ENCODE measurements at regions not wholly inside any gene's neighbourhood (a gene's known extent, or its start where the extent isn't known, plus 50 kb on each side); places are given as distances from the start of the nearest gene placed in this dataset.

DNA sequence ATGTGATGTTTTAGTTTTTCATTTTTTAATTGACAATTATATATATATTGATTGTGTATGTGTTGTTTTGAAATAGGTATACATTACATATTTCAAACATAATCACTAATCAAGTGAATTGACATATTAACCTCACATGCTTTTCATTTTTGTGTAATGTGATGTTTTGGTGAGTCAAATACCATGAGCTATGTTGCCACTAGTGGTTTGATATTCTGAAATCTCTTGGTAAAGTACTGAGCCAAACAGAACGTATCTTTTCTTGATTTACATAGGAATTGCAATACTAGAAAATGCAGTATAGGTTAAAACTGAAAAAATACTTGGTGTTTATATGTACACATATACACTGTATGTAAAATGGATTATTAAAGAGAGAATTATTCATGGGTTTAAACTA is 65.2 kb upstream of the SIAH1 start:
- Histone ChIP-seq H3K4me1 (ENCODE audit: low read length) (no peaks in the 10 kb centered on the region), H3K4me3 (ENCODE audit: low read length) (no peak overlapping the region), H3K4me2 (ENCODE audit: low read length) (no peak overlapping the region), H3K79me2 (ENCODE audit: low read length) (no peaks in the 10 kb centered on the region), H3K27me3 (ENCODE audit: low read depth, low read length) (peaks cover 38% of the 10 kb centered on the region), H2AFZ (ENCODE audit: low read depth, low read length) (no peak overlapping the region), H3K27ac (ENCODE audit: low read length) (no peak overlapping the region), H3K36me3 (replicated peaks; ENCODE audit: low read depth, low read length) (no peaks in the 10 kb centered on the region), H3K9ac (ENCODE audit: low read length) (no peak overlapping the region), H3K9me3 (ENCODE audit: insufficient read depth, low read length) (no peaks in the 10 kb centered on the region), H4K20me1 (ENCODE audit: insufficient read depth, low read length) (no peaks in the 10 kb centered on the region)
- TF ChIP-seq, protein P1, sequence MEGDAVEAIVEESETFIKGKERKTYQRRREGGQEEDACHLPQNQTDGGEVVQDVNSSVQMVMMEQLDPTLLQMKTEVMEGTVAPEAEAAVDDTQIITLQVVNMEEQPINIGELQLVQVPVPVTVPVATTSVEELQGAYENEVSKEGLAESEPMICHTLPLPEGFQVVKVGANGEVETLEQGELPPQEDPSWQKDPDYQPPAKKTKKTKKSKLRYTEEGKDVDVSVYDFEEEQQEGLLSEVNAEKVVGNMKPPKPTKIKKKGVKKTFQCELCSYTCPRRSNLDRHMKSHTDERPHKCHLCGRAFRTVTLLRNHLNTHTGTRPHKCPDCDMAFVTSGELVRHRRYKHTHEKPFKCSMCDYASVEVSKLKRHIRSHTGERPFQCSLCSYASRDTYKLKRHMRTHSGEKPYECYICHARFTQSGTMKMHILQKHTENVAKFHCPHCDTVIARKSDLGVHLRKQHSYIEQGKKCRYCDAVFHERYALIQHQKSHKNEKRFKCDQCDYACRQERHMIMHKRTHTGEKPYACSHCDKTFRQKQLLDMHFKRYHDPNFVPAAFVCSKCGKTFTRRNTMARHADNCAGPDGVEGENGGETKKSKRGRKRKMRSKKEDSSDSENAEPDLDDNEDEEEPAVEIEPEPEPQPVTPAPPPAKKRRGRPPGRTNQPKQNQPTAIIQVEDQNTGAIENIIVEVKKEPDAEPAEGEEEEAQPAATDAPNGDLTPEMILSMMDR (IDR thresholded peaks at IDR 0.05; ENCODE audit: low read depth, low read length), result no peak
- TF ChIP-seq EZH2phosphoT487 (IDR thresholded peaks at IDR 0.05; ENCODE audit: low read depth), result no peak

DNA sequence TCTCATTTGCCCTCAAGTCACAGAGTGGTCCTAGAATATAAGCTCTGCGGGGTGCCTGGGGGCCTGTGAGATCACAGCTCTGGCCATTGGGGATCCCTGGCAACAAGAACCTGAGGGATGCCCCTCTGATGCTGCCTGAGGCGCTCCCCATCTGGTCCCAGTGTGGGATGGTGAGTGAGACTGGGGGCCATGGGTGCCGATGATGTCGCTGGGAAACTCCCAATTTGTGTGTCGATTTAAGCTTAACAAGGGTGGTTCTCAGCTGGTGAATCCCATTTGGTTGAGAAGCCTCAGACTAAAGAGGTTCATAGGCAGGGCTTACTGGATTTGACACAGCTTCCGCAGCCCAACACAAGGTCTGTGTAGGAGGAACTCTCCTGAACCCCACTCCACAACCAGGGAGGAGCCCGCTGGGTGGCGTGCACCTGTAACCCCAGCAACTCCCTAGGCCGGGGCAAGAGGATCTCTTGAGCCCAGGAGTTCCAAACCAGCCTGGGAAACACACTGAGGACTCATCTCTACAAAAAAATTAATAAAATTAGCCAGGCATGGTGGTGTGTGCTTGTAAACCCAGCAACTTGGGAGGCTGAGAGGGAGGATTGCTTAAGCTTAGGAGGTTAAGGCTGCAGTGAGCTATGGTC is 63.7 kb upstream of the SIAH1 start:
- H3K27me3 ChIP-seq (ENCODE audit: low read depth, low read length), result peaks cover 32% of the 10 kb centered on the region
- no peaks in the 10 kb centered on the region for H3K36me3 ChIP-seq (replicated peaks; ENCODE audit: low read depth, low read length)
- no peak overlapping the region for H3K27ac ChIP-seq (ENCODE audit: low read length)
- H3K9ac ChIP-seq (ENCODE audit: low read length), result no peak overlapping the region
- H3K9me3 ChIP-seq (ENCODE audit: insufficient read depth, low read length), result no peaks in the 10 kb centered on the region
- no peak overlapping the region for H3K4me3 ChIP-seq (ENCODE audit: low read length)
- TF ChIP-seq EZH2phosphoT487 (IDR thresholded peaks at IDR 0.05; ENCODE audit: low read depth), result no peak
- TF ChIP-seq, protein P1 (IDR thresholded peaks at IDR 0.05; ENCODE audit: low read depth, low read length), result no peak
- no peak overlapping the region for H2AFZ ChIP-seq (ENCODE audit: low read depth, low read length)
- no peaks in the 10 kb centered on the region for H3K4me1 ChIP-seq (ENCODE audit: low read length)
- H4K20me1 ChIP-seq (ENCODE audit: insufficient read depth, low read length), result no peaks in the 10 kb centered on the region
- no peaks in the 10 kb centered on the region for H3K79me2 ChIP-seq (ENCODE audit: low read length)
- no peak overlapping the region for H3K4me2 ChIP-seq (ENCODE audit: low read length)

DNA sequence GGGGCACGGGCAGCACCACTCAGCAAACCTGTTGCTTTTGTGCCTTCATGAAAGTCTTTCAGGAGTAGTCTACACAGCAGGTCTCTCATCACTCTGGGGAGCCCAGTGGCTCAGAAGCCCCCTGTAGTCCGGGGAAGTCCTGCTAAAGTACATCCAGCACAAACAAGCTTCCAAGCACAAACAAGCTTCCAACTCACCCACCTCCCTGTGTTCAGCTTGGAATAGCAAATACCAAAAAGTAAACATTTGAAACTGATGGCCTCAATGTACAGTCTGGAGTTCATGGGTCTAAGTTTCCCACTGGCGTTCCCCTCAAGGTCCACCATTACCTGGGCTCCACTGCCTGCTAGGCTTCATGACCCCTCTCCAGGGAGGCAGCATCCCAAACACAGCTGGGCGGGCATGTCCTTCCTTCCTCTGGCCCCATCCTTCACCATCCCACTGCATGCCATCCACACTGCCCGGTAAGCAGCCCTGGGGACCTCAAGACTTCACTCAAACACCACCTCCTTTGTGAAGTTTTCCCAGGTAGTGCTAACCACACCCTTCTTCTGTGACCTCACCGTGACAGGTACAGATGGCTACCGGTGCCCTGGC is 62.8 kb upstream of the SIAH1 start:
- H3K79me2 ChIP-seq (ENCODE audit: low read length), result no peaks in the 10 kb centered on the region
- H3K4me3 ChIP-seq (ENCODE audit: low read length), result no peak overlapping the region
- H3K27me3 ChIP-seq (ENCODE audit: low read depth, low read length), result peaks cover 24% of the 10 kb centered on the region
- H2AFZ ChIP-seq (ENCODE audit: low read depth, low read length), result no peak overlapping the region
- H4K20me1 ChIP-seq (ENCODE audit: insufficient read depth, low read length), result no peaks in the 10 kb centered on the region
- H3K36me3 ChIP-seq (replicated peaks; ENCODE audit: low read depth, low read length), result no peaks in the 10 kb centered on the region
- TF ChIP-seq, protein P1 (IDR thresholded peaks at IDR 0.05; ENCODE audit: low read depth, low read length), result no peak
- no peak for TF ChIP-seq EZH2phosphoT487 (IDR thresholded peaks at IDR 0.05; ENCODE audit: low read depth)
- no peaks in the 10 kb centered on the region for H3K9me3 ChIP-seq (ENCODE audit: insufficient read depth, low read length)
- H3K4me2 ChIP-seq (ENCODE audit: low read length), result no peak overlapping the region
- H3K9ac ChIP-seq (ENCODE audit: low read length), result no peak overlapping the region
- no peaks in the 10 kb centered on the region for H3K4me1 ChIP-seq (ENCODE audit: low read length)
- no peak overlapping the region for H3K27ac ChIP-seq (ENCODE audit: low read length)

DNA sequence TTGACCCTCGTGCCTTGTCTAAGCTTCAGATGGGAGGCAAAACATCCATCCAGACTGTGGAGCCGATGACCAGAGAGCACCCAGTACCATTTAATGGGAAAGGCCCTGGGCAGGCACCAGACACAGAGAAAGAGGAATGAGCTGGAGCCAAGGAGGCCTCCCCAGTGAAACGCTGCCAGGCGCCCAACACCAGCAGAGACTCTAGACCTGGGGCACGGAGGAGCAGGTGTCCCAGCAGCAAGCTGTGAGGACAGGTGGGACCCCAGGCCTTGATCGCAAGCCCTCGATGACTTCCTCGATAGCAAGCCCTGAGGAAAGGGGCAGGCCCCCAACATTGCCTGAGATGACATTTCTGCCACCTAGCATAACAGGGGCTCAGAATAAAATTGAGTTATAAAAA is 62.2 kb upstream of the SIAH1 start:
- Histone ChIP-seq H3K79me2 (ENCODE audit: low read length) (no peaks in the 10 kb centered on the region), H3K4me1 (ENCODE audit: low read length) (no peaks in the 10 kb centered on the region), H3K36me3 (replicated peaks; ENCODE audit: low read depth, low read length) (no peaks in the 10 kb centered on the region), H3K27me3 (ENCODE audit: low read depth, low read length) (peaks cover 18% of the 10 kb centered on the region), H3K4me2 (ENCODE audit: low read length) (no peak overlapping the region), H3K4me3 (ENCODE audit: low read length) (no peak overlapping the region), H4K20me1 (ENCODE audit: insufficient read depth, low read length) (no peaks in the 10 kb centered on the region), H3K9ac (ENCODE audit: low read length) (no peak overlapping the region), H2AFZ (ENCODE audit: low read depth, low read length) (no peak overlapping the region), H3K9me3 (ENCODE audit: insufficient read depth, low read length) (no peaks in the 10 kb centered on the region), H3K27ac (ENCODE audit: low read length) (no peak overlapping the region)
- no peak for TF ChIP-seq EZH2phosphoT487 (IDR thresholded peaks at IDR 0.05; ENCODE audit: low read depth)
- TF ChIP-seq, protein P1 (IDR thresholded peaks at IDR 0.05; ENCODE audit: low read depth, low read length), result no peak

Data from OCI-LY3 (cell line).